Tibial nerve (tissue), 4 donors: ENCODE measurements at regions not wholly inside any gene's neighbourhood (a gene's known extent, or its start where the extent isn't known, plus 50 kb on each side); places are given as distances from the start of the nearest gene placed in this dataset.
A peak's percentile ranks its signal among the peaks of the same experiment; 100 is the strongest.

Experiments used
- DNase-seq, 2 donors: peaks; one replicate each; pipeline ENCODE4 v3.0.0-alpha.2; 2019; ENCODE audit warnings: low spot score in 2 of 2
- H3K27ac ChIP-seq, 4 donors: fragments of 200-600 bp; sonication (generic) in 3 of 4; one replicate each; pipeline ENCODE4 v1.5.1; 2017 to 2019; ENCODE audit warnings: mild to moderate bottlenecking in 1 of 4
- H3K27me3 ChIP-seq, 2 donors: fragments of 200-600 bp; sonication (generic) in 1 of 2; one replicate each; pipeline versions ENCODE4 v1.5.1 to v1.6.0; 2017 to 2019
- H3K36me3 ChIP-seq, 3 donors: fragments of 200-600 bp; sonication (generic); one replicate each; pipeline ENCODE4 v1.5.1; 2018 to 2019
- H3K4me1 ChIP-seq, 4 donors: fragments of 200-600 bp; sonication (generic) in 3 of 4; one replicate each; pipeline ENCODE4 v1.5.1; 2017 to 2019
- H3K4me3 ChIP-seq, 4 donors: fragments of 200-600 bp; sonication (generic) in 3 of 4; one replicate each; pipeline ENCODE4 v1.5.1; 2017 to 2019; ENCODE audit warnings: mild to moderate bottlenecking in 1 of 4, moderate library complexity in 1 of 4
- H3K9me3 ChIP-seq, 4 donors: fragments of 200-600 bp; sonication (generic) in 3 of 4; one replicate each; pipeline ENCODE4 v1.5.1; 2017 to 2019
- CTCF ChIP-seq, 5 experiments: fragments of 200-600 bp in 3 of 5; fragments of 450-650 bp in 2 of 5; sonication (generic) in 3 of 5; IDR thresholded peaks; one replicate each; pipeline ENCODE4 v1.5.1; 2016 to 2019; ENCODE audit warnings: antibody characterized with exemption in 5 of 5, mild to moderate bottlenecking in 3 of 5, moderate library complexity in 2 of 5
- EP300 ChIP-seq, 2 donors: sonication (generic); formaldehyde crosslinking; IDR thresholded peaks; one replicate each; pipeline ENCODE4 v1.6.1; 2017; ENCODE audit warnings: antibody characterized with exemption in 2 of 2, mild to moderate bottlenecking in 1 of 2
- POLR2A ChIP-seq, 2 donors: fragments of 450-650 bp; IDR thresholded peaks; one replicate each; pipeline ENCODE4 v1.6.1; 2017; ENCODE audit warnings: antibody characterized with exemption in 2 of 2, mild to moderate bottlenecking in 2 of 2, moderate library complexity in 2 of 2
- WGBS, 2 donors: methylation state at CpG; one replicate each; pipeline ENCODE4 v1.1.5; 2018; 5-methylcytosine and 5-hydroxymethylcytosine counted together

DNA sequence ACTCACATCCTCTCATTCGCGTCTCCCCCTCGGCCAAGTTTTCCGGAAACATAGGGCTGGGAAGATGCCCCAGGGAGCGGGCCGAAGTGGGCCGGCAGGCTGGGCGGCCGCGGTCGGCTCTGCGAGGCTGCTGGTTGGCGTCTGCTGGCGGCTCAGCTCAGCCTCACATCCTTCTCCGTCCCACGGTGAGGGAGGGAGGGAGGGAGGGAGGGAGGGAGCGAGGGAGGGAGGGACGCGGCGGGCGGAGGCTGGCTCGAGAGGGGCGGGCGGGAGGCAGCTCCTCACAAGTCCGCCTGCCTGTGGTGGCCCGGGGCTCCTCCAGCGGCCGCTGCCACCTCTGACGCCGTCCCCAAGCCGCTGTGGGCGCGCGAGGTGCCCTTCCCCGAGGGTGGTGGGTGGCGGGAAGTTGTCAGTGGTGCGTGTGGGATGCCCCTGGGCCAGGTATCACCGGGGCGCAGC, 93.8 kb downstream of the RFLNA start:
- peak; percentile 70 to 71 for DNase-seq
- H3K4me1 ChIP-seq, result peaks cover 6 to 99% (median 63%) of the 10 kb centered on the region in 4 donors
- TF ChIP-seq CTCF (IDR thresholded peaks at IDR 0.05) (peak in 2 of 5 experiments; percentile 4 to 14), POLR2A (IDR thresholded peaks at IDR 0.05) (no peak)
- H3K9me3 ChIP-seq, result no peaks in the 10 kb centered on the region
- H3K4me3 ChIP-seq, result peak overlapping the region; percentile 38 to 59 (median 49)
- peaks cover 0 to 24% (median 0%) of the 10 kb centered on the region in 3 donors for H3K36me3 ChIP-seq
- no peaks in the 10 kb centered on the region for H3K27me3 ChIP-seq
- H3K27ac ChIP-seq, result peak overlapping the region; percentile 68 to 91 (median 87)
- WGBS, 2 donors, result 2 to 3% methylated on average over 9 to 27 of the region's 39 CpGs

DNA sequence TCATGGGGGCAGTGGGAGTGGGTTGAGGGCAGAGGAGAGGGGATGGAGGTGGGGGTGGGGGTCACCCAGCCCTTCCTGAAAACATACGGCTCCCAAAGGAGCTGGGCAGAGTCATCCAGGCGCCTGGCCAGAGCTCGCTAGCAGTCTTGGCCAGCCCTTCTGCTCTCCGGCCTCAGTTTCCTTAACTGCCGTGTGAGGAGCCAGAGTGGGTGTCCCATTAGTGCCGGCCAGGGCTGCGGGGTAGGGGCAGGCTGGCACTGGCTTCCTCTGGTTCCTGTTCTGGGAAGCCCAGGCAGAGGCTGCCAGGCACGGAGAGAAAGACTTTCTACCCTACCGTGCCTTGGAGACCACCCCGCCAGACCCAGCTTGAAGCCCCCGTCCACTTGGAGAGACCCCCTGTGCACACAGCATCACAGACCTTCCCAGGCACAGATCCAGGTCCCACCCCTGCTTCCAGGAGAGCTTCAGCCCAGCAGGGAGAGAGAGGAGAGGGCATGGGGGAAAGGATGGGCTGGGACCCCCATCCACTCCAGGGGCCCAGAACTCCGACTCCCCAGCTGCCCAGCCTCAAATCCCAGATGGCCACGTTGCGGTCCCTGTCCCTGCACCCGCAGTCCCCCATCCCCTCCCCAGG, 93.3 kb downstream of the RFLNA start:
- peaks cover 0 to 30% (median 0%) of the 10 kb centered on the region in 3 donors for H3K36me3 ChIP-seq

GRCh38 chr12:124387528-124387911, 92.6 kb downstream of the RFLNA start:
- no peak for TF ChIP-seq EP300 (IDR thresholded peaks at IDR 0.05)
- peak in 1 of 5 experiments; percentile 8 for TF ChIP-seq CTCF (IDR thresholded peaks at IDR 0.05)
- Histone ChIP-seq H3K4me3 (peak overlapping the region; percentile 38 to 59 (median 49)), H3K27me3 (no peaks in the 10 kb centered on the region), H3K9me3 (no peaks in the 10 kb centered on the region), H3K27ac (peak overlapping the region; percentile 68 to 91 (median 87)), H3K36me3 (peaks cover 0 to 36% (median 0%) of the 10 kb centered on the region in 3 donors), H3K4me1 (peaks cover 0 to 96% (median 51%) of the 10 kb centered on the region in 4 donors)
- DNase-seq, result no peak
- WGBS, 2 donors, result 30 to 32% methylated on average over 18 to 19 of the region's 24 CpGs

More for the DNA sequence above, 93.3 kb downstream of the RFLNA start:
- TF ChIP-seq POLR2A (IDR thresholded peaks at IDR 0.05), result no peak
- TF ChIP-seq CTCF (IDR thresholded peaks at IDR 0.05), result no peak
- TF ChIP-seq EP300 (IDR thresholded peaks at IDR 0.05), result no peak
- no peaks in the 10 kb centered on the region for H3K9me3 ChIP-seq
- H3K27ac ChIP-seq, result peak overlapping the region; percentile 68 to 91 (median 87)
- H3K4me3 ChIP-seq, result peak overlapping the region; percentile 38 to 59 (median 49)
- 35 to 40% methylated on average over 12 to 15 of the region's 15 CpGs for WGBS, 2 donors
- H3K27me3 ChIP-seq, result no peaks in the 10 kb centered on the region
- peaks cover under 1 to 96% (median 57%) of the 10 kb centered on the region in 4 donors for H3K4me1 ChIP-seq
- DNase-seq, result no peak

DNA sequence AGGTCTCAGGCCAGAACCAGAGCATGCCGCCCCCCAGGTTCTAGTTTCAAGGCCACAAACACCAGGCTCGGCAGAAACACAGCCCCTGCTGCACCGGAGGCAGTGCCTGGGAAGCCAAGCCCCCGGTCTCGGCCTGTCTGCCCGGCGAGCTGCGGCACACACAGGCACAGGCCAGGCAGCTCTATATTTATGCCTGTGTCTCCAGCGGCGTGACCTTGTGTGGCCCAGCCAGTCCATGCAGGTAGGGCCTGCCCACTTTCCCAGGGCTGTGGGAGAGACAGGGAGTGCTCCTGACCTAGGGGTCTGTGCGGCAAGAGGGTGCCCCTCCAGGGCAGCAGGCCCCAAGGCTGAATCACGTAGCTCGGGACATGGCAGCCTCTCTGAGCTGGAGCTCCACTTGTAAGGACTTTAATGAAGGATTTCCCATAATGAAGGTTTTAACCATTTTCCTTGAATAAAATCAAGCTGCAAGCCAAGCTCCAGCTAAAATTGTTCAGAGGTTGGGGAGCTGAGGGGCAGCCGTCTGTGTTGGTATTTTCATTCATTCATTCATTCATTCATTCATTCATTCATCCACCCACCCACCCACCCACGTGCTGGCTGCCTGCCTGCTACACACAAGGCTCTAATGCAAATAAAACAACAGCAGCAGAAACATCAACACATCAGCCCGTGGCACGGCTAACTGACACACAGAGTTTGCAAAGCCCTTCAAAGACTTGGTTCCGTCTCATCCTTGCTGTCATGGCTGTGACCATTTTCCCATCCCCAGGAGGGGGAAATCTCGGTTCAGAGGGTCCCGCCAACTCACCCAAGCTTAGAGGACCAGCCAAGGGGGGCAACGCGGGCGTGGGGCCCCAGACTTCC, 92.0 kb downstream of the RFLNA start:
- 36 to 48% methylated on average over 21 of the region's 23 CpGs for WGBS, 2 donors
- no peak for DNase-seq
- H3K27ac ChIP-seq, result peak overlapping the region; percentile 68 to 91 (median 87)
- peaks cover 0 to 40% (median 0%) of the 10 kb centered on the region in 3 donors for H3K36me3 ChIP-seq
- H3K4me3 ChIP-seq, result peak overlapping the region; percentile 38 to 59 (median 49)
- no peaks in the 10 kb centered on the region for H3K9me3 ChIP-seq
- H3K27me3 ChIP-seq, result no peaks in the 10 kb centered on the region
- TF ChIP-seq EP300 (IDR thresholded peaks at IDR 0.05) (no peak), CTCF (IDR thresholded peaks at IDR 0.05) (no peak)
- peaks cover 0 to 96% (median 51%) of the 10 kb centered on the region in 4 donors for H3K4me1 ChIP-seq
